ENCODE measurements at regions not wholly inside any gene's neighbourhood (a gene's known extent, or its start where the extent isn't known, plus 50 kb on each side); places are given as distances from the start of the nearest gene placed in this dataset.

DNA sequence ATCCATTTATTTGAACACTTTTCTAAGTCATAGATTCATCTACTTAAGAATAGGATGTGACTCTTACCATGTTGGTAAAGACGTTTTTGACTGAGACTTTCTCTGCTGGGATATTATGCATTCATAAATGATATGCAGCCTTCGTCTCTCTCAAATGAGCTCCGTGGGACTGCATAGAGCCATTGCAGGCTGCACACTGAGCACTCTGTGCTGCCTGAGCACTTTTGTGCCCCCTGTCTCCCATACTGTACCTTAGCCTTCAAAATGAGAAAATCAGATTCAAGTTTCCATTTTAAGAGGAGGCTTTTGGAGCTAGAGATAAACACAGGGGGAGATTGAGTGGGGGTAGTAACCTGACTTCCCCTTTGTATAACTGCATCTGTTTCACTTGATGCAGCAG is 433.6 kb downstream of the ZIC3 start:
- TF ChIP-seq, protein P1, sequence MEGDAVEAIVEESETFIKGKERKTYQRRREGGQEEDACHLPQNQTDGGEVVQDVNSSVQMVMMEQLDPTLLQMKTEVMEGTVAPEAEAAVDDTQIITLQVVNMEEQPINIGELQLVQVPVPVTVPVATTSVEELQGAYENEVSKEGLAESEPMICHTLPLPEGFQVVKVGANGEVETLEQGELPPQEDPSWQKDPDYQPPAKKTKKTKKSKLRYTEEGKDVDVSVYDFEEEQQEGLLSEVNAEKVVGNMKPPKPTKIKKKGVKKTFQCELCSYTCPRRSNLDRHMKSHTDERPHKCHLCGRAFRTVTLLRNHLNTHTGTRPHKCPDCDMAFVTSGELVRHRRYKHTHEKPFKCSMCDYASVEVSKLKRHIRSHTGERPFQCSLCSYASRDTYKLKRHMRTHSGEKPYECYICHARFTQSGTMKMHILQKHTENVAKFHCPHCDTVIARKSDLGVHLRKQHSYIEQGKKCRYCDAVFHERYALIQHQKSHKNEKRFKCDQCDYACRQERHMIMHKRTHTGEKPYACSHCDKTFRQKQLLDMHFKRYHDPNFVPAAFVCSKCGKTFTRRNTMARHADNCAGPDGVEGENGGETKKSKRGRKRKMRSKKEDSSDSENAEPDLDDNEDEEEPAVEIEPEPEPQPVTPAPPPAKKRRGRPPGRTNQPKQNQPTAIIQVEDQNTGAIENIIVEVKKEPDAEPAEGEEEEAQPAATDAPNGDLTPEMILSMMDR (IDR thresholded peaks at IDR 0.05), result no peak
- TF ChIP-seq EZH2phosphoT487 (IDR thresholded peaks at IDR 0.05) (no peak), EZH2 (IDR thresholded peaks at IDR 0.05) (no peak)

Measured in neural progenitor cell (in vitro differentiated cells).